ENCODE measurements at regions not wholly inside any gene's neighbourhood (a gene's known extent, or its start where the extent isn't known, plus 50 kb on each side); places are given as distances from the start of the nearest gene placed in this dataset.

DNA sequence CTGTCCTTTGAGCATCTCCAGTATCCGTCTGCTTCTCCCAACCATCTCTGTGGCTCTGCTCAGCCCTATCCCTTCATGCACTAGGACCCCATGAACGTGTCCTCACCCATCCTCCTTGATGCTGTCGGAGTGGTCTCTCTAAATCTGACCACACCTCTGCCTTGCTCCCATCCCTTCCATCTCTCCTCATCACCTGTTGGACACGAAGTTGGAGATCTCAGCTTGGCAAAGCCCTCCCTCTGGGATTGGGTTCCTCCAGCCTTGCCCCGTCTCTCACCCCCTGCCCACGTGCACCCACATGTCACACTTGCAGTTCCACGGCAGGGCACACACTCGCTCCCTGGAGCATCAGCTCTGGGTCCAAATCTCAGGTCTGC is 135.7 kb downstream of the ACTL8 start:
- Mint-ChIP-seq H3K27ac (no peak overlapping the region), H3K4me3 (no peak overlapping the region), H3K36me3 (ENCODE audit: low read depth) (no peaks in the 10 kb centered on the region), H3K9me3 (no peaks in the 10 kb centered on the region), H3K4me1 (ENCODE audit: low read depth) (no peaks in the 10 kb centered on the region), H3K27me3 (ENCODE audit: insufficient read depth) (no peaks in the 10 kb centered on the region)
- intact Hi-C loops (cut with micrococcal nuclease): no loop called here
- DNase-seq (ENCODE audit: low spot score): no peak

DNA sequence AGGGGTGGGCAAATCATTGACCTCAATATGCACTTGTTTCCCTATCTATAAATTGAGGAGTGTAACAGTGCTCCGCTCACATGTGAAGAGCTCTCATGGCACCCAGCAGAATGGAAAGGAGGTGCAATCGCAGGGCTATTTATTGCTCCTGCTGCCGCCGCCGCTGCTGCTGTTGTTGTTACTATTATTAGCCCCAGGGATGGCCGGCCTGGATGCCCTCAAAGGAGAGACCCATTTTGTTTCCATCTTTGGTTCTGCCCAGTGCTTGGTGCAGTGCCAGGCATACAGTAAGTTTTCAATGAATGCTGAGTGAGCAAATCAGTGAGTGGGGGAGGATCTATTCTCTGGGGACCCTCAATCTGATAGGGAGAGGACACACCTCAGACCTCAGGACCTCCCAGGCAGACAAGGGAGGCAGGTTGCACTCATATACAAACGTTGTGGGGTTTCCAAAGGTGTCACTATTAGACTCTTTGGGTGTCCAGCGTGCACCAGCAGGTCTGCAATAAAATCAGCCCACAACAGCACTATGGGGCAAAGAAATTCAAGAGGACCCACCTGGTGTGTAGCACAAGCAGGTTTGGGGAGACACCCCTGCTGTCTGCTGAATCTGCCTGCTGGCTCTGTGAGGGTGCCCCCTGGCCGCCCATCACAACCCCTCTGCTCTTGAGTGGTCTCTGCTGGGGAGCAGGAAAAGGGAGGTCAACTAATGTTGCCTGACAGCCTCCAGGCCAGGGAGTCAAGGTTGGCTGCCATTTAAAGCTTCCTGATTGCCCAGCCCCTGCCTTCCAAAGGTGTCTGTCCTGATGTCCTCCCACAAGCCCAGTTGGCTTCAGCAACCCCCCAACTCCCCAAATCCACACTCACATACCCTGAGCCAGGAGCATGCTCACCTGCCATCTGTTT is 136.3 kb downstream of the ACTL8 start:
- Mint-ChIP-seq H3K4me1 (ENCODE audit: low read depth) (no peaks in the 10 kb centered on the region), H3K9me3 (no peaks in the 10 kb centered on the region), H3K36me3 (ENCODE audit: low read depth) (no peaks in the 10 kb centered on the region), H3K27me3 (ENCODE audit: insufficient read depth) (no peaks in the 10 kb centered on the region), H3K27ac (no peak overlapping the region), H3K4me3 (no peak overlapping the region)
- DNase-seq (ENCODE audit: low spot score): no peak
- intact Hi-C loops (cut with micrococcal nuclease): no loop called here

DNA sequence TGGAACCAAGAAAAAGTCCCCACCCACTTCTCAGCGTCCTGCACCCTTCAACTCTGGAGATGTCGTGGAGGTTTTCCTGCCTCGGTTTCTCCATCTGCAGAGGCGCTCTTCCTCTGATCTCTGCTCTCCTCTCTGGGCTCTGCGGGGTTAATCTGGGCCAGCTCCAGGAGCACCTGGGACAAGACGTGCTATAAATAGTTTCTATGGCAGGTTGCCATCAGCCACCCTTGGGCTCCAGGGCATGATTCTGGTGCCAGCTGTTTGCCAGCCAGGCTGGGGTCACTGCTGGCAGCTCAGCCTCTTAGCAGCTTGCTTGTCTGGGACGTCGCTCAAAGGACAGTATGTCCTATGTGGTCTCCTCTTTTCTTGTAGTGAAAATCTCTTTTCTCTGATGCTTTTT is 137.1 kb downstream of the ACTL8 start:
- H3K27ac Mint-ChIP-seq: no peak overlapping the region
- H3K27me3 Mint-ChIP-seq (ENCODE audit: insufficient read depth): no peaks in the 10 kb centered on the region
- intact Hi-C loops (cut with micrococcal nuclease): no loop called here

DNA sequence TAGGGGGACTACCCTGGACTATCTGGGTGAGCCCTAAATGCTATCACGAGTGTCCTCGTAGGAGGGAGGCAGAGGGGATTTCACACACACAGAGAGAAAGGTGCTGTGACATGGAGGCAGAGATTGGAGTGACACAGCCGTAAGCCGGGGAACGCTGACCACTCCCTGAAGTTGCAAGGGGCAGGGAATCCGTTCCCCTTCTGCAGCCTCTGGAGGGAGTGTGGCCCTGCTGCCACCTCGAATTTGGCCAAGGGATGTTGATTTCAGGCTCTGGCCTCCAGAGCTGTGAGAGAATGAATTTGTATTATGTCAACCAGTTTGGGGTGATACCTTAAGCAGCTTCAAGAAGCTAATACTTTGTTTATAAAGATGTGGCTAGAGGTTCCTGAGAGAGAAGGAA is 137.7 kb downstream of the ACTL8 start:
- Mint-ChIP-seq H3K4me1 (ENCODE audit: low read depth) (no peaks in the 10 kb centered on the region), H3K9me3 (no peaks in the 10 kb centered on the region), H3K27me3 (ENCODE audit: insufficient read depth) (no peaks in the 10 kb centered on the region), H3K4me3 (no peak overlapping the region), H3K27ac (no peak overlapping the region), H3K36me3 (ENCODE audit: low read depth) (no peaks in the 10 kb centered on the region)
- DNase-seq (ENCODE audit: low spot score): no peak
- intact Hi-C loops (cut with micrococcal nuclease): no loop called here

More for the DNA sequence above, 137.1 kb downstream of the ACTL8 start:
- Mint-ChIP-seq H3K36me3 (ENCODE audit: low read depth) (no peaks in the 10 kb centered on the region), H3K4me1 (ENCODE audit: low read depth) (no peaks in the 10 kb centered on the region), H3K4me3 (no peak overlapping the region), H3K9me3 (no peaks in the 10 kb centered on the region)
- no peak for DNase-seq (ENCODE audit: low spot score)

DNA sequence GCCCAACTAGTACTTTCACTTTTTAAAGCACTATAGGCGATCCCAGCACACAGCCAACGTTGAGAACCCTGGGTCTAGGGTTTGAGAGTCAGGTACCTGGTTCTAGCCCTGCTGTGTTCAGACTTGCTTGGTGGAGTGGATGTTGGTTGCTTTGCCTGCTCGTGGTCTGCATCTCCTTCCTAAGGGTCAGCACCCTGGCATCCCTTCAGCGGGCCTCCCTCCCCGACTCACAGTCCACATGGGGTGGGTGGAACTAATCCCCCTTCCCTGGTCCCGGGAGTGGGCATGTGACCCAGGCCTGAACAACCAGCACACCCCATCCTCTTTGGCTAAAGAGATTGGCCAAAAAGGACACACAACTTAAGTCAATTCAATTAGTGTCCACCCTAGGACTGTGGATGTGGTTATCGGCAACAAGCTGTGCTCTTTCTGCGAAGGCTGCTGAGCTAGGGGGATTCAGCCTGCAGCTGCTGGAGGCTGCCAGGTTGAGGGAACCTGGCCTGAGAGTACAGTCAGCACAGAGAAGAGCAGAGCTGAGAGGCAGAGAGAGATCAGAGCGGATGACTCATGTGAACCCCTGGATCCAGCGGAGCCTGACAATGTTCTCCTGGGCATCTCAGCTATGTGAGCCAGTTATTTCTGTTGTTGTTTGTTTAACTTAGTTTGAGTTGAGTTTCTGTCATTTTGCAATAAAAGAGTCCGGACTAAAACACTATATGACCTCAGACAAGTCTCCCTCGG is 138.9 kb downstream of the ACTL8 start:
- DNase-seq (ENCODE audit: low spot score): no peak
- intact Hi-C loops (cut with micrococcal nuclease): no loop called here
- no peak overlapping the region for H3K27ac Mint-ChIP-seq
- H3K9me3 Mint-ChIP-seq: no peaks in the 10 kb centered on the region
- H3K27me3 Mint-ChIP-seq (ENCODE audit: insufficient read depth): peaks cover 3% of the 10 kb centered on the region
- no peak overlapping the region for H3K4me3 Mint-ChIP-seq
- no peaks in the 10 kb centered on the region for H3K4me1 Mint-ChIP-seq (ENCODE audit: low read depth)
- H3K36me3 Mint-ChIP-seq (ENCODE audit: low read depth): no peaks in the 10 kb centered on the region

DNA sequence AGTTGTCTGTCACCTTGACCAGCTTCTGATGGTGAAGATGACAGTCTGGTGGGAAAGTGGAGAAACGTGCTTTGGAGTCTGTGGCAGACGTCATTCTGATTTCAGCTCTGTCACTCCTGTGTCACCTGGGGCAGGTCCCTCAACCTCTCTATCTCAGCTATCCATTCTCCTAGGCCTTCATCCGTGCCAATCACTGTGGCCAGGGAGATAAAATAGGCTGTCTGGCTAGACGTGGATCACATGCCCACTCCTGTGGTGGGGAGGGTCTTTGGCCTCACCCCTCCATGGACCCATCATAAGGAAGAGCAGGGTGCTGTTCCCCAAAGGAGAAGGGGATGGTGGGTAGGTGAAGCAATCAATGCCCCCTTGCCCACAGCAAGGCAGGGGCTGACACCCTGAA is 140.3 kb downstream of the ACTL8 start:
- Mint-ChIP-seq H3K27ac (no peak overlapping the region), H3K4me1 (ENCODE audit: low read depth) (no peaks in the 10 kb centered on the region), H3K4me3 (no peak overlapping the region), H3K36me3 (ENCODE audit: low read depth) (no peaks in the 10 kb centered on the region), H3K27me3 (ENCODE audit: insufficient read depth) (peaks cover 7% of the 10 kb centered on the region), H3K9me3 (no peaks in the 10 kb centered on the region)
- intact Hi-C loops (cut with micrococcal nuclease): no loop called here
- no peak for DNase-seq (ENCODE audit: low spot score)

DNA sequence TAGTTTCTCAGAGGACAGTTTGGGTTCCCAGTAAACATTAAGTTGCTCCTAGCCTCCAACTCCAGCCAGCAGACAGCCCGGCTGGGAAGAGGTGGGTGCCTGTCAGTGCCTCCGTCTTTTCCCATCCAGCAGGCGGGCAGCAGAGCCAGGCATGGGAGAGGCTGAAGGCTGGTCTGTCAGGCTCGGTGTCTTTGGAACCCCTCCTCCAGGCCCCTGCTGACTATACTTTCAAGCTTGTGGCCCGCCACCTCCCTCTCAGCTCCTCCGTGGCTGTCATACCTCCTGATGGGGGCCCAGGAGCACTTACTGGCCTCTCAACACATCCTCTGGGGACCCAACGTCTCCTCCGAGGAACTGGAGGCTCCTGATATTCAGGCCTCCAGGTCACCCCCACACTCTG is 140.9 kb downstream of the ACTL8 start:
- H3K27ac Mint-ChIP-seq: no peak overlapping the region
- no peaks in the 10 kb centered on the region for H3K4me1 Mint-ChIP-seq (ENCODE audit: low read depth)
- no peaks in the 10 kb centered on the region for H3K9me3 Mint-ChIP-seq
- intact Hi-C loops (cut with micrococcal nuclease): no loop called here
- H3K36me3 Mint-ChIP-seq (ENCODE audit: low read depth): no peaks in the 10 kb centered on the region
- no peak for DNase-seq (ENCODE audit: low spot score)
- peaks cover 10% of the 10 kb centered on the region for H3K27me3 Mint-ChIP-seq (ENCODE audit: insufficient read depth)
- H3K4me3 Mint-ChIP-seq: no peak overlapping the region

DNA sequence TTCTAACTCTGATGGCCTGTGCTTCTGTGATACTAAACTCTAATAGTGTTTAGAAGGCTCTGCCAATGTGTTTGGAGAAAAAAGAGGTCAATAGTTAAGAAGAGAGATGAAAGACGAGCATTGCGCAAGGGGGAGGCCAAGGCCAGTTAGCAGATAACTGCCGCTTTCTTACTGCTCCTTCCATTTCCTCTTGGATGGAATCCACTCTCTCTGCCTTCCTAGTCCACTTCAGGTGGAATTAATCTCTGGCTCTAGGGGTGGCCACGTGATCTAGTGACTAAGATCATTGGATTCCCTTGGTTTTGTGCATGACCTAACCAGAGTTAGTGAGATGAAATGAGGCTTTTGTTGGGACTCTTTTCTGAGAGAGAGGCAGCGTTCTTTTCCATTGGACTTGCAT is 148.3 kb downstream of the ACTL8 start:
- no peaks in the 10 kb centered on the region for H3K4me1 Mint-ChIP-seq (ENCODE audit: low read depth)
- H3K4me3 Mint-ChIP-seq: no peak overlapping the region
- intact Hi-C loops (cut with micrococcal nuclease): no loop called here
- H3K27me3 Mint-ChIP-seq (ENCODE audit: insufficient read depth): peaks cover 10% of the 10 kb centered on the region
- H3K36me3 Mint-ChIP-seq (ENCODE audit: low read depth): no peaks in the 10 kb centered on the region
- H3K9me3 Mint-ChIP-seq: no peaks in the 10 kb centered on the region
- no peak overlapping the region for H3K27ac Mint-ChIP-seq
- DNase-seq (ENCODE audit: low spot score): no peak

DNA sequence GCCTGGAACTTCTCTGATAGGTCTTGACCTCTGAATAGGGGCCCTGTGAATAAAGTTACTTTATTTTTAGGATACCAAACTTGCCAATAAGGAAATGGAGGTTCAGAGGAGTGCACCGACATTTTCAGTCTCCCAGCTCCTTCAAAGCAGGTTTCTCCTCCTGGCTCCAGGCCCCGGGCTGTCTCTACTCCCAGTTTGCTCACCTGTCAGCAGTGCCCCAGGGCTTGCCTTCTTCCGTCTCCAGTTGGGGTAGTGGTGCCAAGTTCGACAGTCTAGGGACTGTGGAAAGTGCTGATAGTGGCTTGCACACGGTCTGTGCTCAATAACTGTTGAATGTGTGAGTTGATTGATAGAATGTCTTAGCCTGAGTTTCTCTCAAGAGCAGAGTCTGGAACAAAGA is 149.2 kb downstream of the ACTL8 start:
- Mint-ChIP-seq H3K36me3 (ENCODE audit: low read depth) (no peaks in the 10 kb centered on the region), H3K27ac (no peak overlapping the region), H3K4me3 (no peak overlapping the region), H3K4me1 (ENCODE audit: low read depth) (no peaks in the 10 kb centered on the region), H3K27me3 (ENCODE audit: insufficient read depth) (peaks cover 7% of the 10 kb centered on the region), H3K9me3 (no peaks in the 10 kb centered on the region)
- DNase-seq (ENCODE audit: low spot score): no peak
- intact Hi-C loops (cut with micrococcal nuclease): no loop called here

DNA sequence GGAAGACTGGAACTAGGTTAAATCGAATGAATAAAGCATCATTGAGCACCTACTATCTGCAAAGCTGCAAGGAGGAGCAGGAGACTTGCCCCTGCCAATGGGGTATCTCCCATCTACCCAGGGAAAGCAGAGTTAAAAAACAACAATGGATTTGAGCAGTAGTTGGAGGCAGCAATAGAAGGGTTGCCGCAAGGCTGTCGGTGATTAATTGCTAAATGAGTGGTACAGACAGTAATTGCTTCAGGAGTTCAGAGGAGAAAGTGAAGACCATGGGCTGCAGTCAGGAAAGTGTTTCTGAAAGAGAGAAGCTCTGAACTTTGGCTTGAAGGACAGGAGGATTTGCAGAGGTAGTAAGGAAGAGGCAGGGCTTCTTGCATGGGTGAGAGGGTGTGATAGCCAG is 152.9 kb downstream of the ACTL8 start:
- H3K27ac Mint-ChIP-seq: no peak overlapping the region
- H3K4me3 Mint-ChIP-seq: no peak overlapping the region
- intact Hi-C loops (cut with micrococcal nuclease): no loop called here
- H3K36me3 Mint-ChIP-seq (ENCODE audit: low read depth): no peaks in the 10 kb centered on the region
- H3K4me1 Mint-ChIP-seq (ENCODE audit: low read depth): no peaks in the 10 kb centered on the region
- no peaks in the 10 kb centered on the region for H3K9me3 Mint-ChIP-seq
- DNase-seq (ENCODE audit: low spot score): no peak
- peaks cover 3% of the 10 kb centered on the region for H3K27me3 Mint-ChIP-seq (ENCODE audit: insufficient read depth)

DNA sequence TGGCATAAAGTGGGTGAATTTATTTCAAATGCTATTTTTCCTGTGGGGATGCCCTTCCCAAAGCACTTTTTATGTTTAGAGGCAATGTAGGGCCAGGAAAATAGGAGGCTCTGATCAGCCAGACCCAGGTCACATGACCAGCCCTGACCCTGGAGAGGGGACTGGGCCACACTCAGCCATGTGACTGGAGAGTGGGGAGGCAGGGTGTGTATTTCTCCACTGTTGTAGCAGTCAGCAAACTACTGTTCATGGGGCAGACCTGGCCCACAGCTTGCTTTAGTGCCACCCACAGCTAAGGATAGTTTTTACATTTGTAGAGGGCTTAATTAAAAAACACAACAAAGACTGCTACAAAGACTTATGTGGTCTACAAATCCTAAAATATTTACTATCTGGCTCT is 153.8 kb downstream of the ACTL8 start:
- peaks cover 3% of the 10 kb centered on the region for H3K27me3 Mint-ChIP-seq (ENCODE audit: insufficient read depth)
- H3K4me1 Mint-ChIP-seq (ENCODE audit: low read depth): no peaks in the 10 kb centered on the region
- no peaks in the 10 kb centered on the region for H3K36me3 Mint-ChIP-seq (ENCODE audit: low read depth)
- H3K9me3 Mint-ChIP-seq: no peaks in the 10 kb centered on the region
- H3K4me3 Mint-ChIP-seq: no peak overlapping the region
- intact Hi-C loops (cut with micrococcal nuclease): no loop called here
- H3K27ac Mint-ChIP-seq: no peak overlapping the region
- DNase-seq (ENCODE audit: low spot score): no peak

DNA sequence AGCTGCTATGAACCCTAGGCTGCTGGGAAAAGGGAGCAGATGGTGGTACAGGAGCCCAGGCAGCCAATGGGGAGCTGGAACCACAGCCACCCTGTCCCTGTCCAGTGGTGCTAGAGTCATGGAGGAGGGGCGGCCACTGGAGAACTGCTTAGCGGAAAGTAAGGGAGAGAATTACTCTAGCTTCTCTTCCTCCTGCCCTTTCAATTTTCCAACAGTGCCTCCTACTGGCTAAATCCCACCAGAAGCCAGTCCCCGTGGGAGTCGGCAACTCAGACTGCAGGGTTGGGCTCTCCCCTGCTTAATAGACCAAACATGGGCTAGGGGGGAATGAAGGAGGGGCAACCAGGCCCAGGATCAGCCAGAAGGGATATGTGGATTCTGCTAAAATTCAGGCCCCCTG is 154.5 kb downstream of the ACTL8 start:
- Mint-ChIP-seq H3K4me1 (ENCODE audit: low read depth) (no peaks in the 10 kb centered on the region), H3K27me3 (ENCODE audit: insufficient read depth) (peaks cover 5% of the 10 kb centered on the region), H3K27ac (no peak overlapping the region), H3K36me3 (ENCODE audit: low read depth) (no peaks in the 10 kb centered on the region), H3K9me3 (no peaks in the 10 kb centered on the region), H3K4me3 (no peak overlapping the region)
- DNase-seq (ENCODE audit: low spot score): no peak
- intact Hi-C loops (cut with micrococcal nuclease): no loop called here

DNA sequence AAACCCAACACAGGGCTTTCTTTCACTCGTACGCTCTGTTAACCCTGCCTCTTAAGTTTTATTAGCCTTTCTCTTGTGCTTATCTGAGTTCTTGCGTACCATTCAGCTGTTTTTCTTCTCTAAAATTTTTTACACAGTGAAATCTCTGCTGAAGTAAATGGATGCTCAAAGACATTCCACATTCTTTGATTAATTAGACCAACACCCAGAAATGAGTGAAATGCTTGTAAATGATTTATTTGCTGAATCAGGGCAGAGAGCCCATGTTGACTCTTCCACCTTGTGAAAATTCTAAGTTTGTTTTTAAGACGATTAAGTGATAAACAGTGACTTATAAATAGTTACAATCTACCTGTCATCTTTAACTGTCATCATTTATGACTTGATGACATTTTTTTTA is 156.7 kb downstream of the ACTL8 start:
- Mint-ChIP-seq H3K27me3 (ENCODE audit: insufficient read depth) (peaks cover 7% of the 10 kb centered on the region), H3K4me1 (ENCODE audit: low read depth) (no peaks in the 10 kb centered on the region), H3K4me3 (no peak overlapping the region), H3K27ac (no peak overlapping the region), H3K9me3 (no peaks in the 10 kb centered on the region), H3K36me3 (ENCODE audit: low read depth) (no peaks in the 10 kb centered on the region)
- DNase-seq (ENCODE audit: low spot score): no peak
- intact Hi-C loops (cut with micrococcal nuclease): no loop called here
